Esophagus muscularis mucosa (tissue), 4 donors: ENCODE measurements at regions not wholly inside any gene's neighbourhood (a gene's known extent, or its start where the extent isn't known, plus 50 kb on each side); places are given as distances from the start of the nearest gene placed in this dataset.
"Not testable (repeated sequence)": the region's sequence is repeated elsewhere in the genome, so short reads cannot be mapped to it uniquely, and the experiment has no call there.

Experiments used
- DNase-seq: peaks from one replicate; pipeline ENCODE4 v3.0.0-alpha.2; 2017; ENCODE audit errors: extremely low spot score
- H3K27ac ChIP-seq, 4 donors: fragments of 200-600 bp; sonication (generic); replicated peaks in 1 of 4; 1 replicate in 3 of 4; 2 replicates in 1 of 4; pipeline ENCODE4 v1.5.1; 2016 to 2019; ENCODE audit warnings: mild to moderate bottlenecking in 1 of 4
- H3K27me3 ChIP-seq, 4 donors: fragments of 200-600 bp; sonication (generic); one replicate each; pipeline versions ENCODE4 v1.5.1 to v1.6.0; 2016 to 2019
- H3K36me3 ChIP-seq, 4 donors: fragments of 200-600 bp; sonication (generic); one replicate each; pipeline ENCODE4 v1.5.1; 2016 to 2019
- H3K4me1 ChIP-seq, 4 donors: fragments of 200-600 bp; sonication (generic); one replicate each; pipeline ENCODE4 v1.5.1; 2016 to 2019
- H3K4me3 ChIP-seq, 4 donors: fragments of 200-600 bp; sonication (generic); 1 replicate in 2 of 4; 2 replicates in 2 of 4; pipeline ENCODE4 v1.5.1; 2016 to 2019; ENCODE audit warnings: mild to moderate bottlenecking in 4 of 4, moderate library complexity in 1 of 4
- H3K9me3 ChIP-seq, 4 donors: fragments of 200-600 bp; sonication (generic); 1 replicate in 3 of 4; 2 replicates in 1 of 4; pipeline ENCODE4 v1.5.1; 2016 to 2019
- WGBS: methylation state at CpG from one replicate; pipeline ENCODE4 v1.1.5; 2018; 5-methylcytosine and 5-hydroxymethylcytosine counted together
- intact Hi-C: fragments of 100-400 bp; cut with DNase I; formaldehyde crosslinking; loops from one replicate; pipeline ENCODE4 v1.15.1; 2023
- TF ChIP-seq, protein P1 (sequence below), 3 experiments: fragments of 200-600 bp in 2 of 3; fragments of 450-650 bp in 1 of 3; sonication (generic) in 2 of 3; IDR thresholded peaks; one replicate each; pipeline ENCODE4 v1.5.1; 2017 to 2019; ENCODE audit warnings: antibody characterized with exemption in 3 of 3, mild to moderate bottlenecking in 2 of 3, moderate library complexity in 1 of 3

DNA sequence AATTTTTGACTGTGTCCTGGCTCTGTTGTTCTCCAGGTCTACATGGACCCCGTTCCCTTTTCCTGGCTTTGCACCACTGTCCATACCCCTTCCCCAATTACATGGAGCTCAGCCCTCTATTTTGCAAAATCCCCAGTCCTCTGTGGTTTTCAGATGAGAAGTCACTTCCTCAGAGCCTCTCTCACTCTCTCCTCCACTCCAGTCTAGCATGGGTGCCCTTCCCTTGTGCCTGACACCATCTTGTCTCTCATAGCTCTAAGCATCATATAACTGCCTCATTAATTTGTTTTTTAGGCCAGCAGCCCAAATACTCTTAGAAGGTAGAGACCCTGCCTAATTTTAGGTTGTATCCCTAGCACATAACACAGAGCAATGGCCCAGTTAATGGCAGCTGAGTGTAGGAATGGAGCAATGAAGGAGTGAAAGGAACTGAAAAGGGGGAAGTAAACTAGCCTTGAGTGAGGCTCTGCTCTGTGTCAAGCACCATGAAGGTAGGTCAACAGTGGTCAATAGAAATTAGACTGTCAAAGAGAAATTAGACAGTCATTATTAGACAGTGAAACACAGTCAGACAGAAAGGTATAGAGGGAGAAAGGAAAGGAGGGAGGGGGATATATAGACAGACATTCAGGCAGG lies 97.7 kb downstream of the ARHGAP11B start:
- 93% methylated on average over 1 of the region's 1 CpG for WGBS
- H3K27me3 ChIP-seq, DNase-seq, H3K4me3 ChIP-seq, H3K9me3 ChIP-seq, intact Hi-C loops, H3K27ac ChIP-seq, H3K36me3 ChIP-seq, H3K4me1 ChIP-seq: not testable (repeated sequence)

DNA sequence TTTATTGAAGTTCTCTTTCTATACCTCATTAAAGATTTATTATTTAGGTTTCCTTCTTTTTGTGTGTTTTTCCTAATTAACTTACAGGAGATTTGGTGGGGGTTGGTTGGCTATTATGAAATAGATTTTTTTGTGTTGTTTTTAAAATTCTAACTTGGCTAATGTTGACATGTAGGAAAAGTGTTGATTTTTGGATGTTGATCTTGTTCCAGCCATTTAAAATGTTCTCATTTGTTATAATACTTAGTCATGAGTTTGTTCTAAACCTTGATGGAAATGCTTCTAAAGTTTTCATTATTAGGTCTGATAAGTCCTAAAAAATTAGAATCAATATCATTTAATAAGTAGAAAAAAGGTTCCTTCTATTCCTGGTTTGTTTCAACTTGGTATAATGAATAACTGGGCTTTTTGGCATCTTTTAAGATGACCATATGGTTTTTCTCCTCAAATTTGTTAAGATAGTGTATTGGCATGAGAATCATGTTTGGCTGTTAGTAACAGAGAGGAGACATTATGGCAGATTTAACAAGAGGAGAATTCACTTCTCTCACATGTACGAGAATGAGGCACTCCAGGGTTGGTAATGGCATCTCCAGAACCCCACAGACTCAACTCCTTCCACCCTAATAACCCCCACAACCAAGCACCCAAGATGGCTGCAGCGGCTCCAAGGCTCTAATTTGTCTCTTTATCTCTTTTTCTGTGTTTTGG lies 104.1 kb downstream of the ARHGAP11B start:
- H3K9me3 ChIP-seq, H3K36me3 ChIP-seq, DNase-seq, H3K27ac ChIP-seq, H3K27me3 ChIP-seq, intact Hi-C loops, H3K4me1 ChIP-seq, H3K4me3 ChIP-seq: not testable (repeated sequence)
- 93% methylated on average over 2 of the region's 2 CpGs for WGBS

DNA sequence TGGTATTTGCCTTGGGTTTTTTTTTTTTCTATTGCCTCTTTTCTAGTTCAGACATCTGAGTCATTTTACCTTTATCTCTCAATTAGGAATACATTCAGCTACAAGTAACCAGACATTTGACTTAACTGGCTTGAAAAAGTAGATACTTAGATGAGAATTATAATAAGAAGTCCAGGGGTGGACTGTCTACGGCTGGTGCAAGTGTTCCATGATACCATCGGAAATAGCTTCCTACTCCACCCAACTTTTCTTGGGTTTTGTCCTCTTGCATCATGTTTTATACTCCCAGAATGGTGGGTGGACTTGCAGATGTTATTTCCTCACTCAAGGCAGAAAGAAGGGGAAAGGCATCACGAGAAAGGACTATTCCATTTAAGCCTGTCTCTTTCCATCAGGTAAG lies 104.7 kb downstream of the ARHGAP11B start:
- H3K4me1 ChIP-seq, H3K27me3 ChIP-seq, H3K4me3 ChIP-seq, intact Hi-C loops, DNase-seq, H3K9me3 ChIP-seq, H3K36me3 ChIP-seq, H3K27ac ChIP-seq: not testable (repeated sequence)
- 91% methylated on average over 3 of the region's 3 CpGs for WGBS

DNA sequence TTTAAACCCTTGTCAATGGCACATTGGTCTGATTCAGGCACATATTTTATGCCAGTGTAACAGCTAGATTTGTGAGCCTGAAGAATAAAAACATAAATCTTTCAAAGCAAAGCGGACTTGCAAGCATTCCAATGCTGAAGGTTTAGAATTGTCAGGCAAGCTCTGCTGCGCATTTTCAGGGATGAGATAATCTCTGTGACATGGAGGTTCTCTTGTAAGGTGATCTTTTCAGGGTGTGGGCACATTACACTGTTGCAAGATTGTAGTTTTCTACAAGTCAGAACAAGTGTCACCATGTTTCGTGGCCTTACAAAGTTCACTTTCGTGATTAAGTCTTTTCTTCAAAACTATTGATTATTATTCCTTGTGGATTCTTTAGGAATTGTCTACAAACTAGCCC lies 106.2 kb downstream of the ARHGAP11B start:
- DNase-seq, H3K9me3 ChIP-seq, H3K36me3 ChIP-seq, intact Hi-C loops, H3K27me3 ChIP-seq, H3K4me3 ChIP-seq, H3K4me1 ChIP-seq, H3K27ac ChIP-seq: not testable (repeated sequence)
- WGBS, result 97% methylated on average over 4 of the region's 4 CpGs

DNA sequence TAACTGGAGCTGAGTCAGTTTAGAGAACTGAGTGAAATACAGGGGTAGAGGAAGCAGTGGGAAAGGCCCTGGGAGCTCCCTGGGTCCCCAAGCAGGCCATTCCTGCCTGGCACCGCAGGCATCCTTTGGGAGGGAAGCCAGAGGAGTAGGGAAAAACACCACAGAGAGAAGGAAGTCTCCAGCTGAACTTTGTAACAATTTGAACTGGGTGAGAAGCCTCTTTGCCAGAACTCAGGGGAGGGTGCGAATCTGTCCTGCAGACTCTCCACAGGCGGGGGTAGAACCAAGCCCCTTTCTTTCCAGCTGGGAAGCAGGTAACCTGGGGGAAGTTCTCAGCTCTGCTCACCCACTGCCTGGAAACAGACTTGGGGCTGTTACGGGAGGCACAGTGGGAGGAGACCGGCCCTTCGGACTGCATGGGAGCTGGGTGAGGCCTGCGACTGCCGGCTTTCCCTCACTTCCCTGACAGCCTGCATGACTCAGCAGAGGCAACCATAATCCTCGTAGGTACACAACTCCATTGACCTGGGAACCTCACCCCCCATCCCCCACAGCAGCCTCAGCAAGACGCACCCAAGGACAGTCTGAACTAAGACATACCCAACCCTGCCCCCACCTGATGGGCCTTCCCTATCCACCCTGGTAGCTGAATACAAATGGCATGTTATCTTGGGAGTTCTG lies 110.1 kb downstream of the ARHGAP11B start:
- H3K36me3 ChIP-seq, H3K27ac ChIP-seq, H3K4me3 ChIP-seq, DNase-seq, H3K9me3 ChIP-seq, H3K27me3 ChIP-seq, H3K4me1 ChIP-seq, intact Hi-C loops: not testable (repeated sequence)
- WGBS, result 98% methylated on average over 7 of the region's 10 CpGs

DNA sequence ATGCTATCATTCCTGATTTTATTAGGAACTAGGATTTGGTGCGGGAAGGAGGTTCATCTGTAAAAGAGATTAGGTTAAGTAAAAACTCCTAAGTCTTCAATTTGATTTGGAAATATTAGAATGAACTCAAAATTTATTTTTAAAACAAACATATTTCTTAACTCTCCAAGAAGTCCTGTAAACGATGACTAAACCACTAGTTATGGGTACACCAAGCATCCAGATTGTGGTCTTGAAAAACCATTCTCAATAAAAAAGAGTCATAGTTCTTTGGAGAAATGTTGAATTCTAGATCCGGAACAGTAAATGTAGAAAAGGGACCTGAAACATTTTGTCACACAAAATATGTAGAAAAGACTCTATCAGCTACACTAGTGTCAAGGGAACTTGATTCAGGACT lies 116.9 kb downstream of the ARHGAP11B start:
- H3K4me3 ChIP-seq, H3K27ac ChIP-seq, H3K9me3 ChIP-seq, H3K27me3 ChIP-seq, intact Hi-C loops, H3K4me1 ChIP-seq, DNase-seq, H3K36me3 ChIP-seq: not testable (repeated sequence)
- WGBS, result 93% methylated on average over 3 of the region's 3 CpGs

DNA sequence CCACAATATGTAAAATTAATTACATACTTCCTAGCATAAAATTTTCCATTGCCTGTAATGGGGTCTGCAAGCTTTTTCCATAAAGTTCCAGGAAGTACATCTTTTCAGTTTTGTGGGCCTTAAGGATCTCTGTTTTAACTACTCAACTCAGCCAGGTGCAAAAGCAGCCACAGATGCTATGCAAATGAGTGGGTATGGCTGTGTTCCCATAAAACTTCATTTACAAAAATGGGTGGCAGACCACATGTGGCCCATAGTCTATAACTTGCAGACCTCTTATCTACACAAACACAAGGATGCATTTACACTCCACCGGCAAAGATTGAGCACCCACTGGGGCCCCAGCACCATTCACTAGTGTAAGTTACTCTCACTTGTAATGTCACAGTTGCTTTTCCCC lies 123.1 kb downstream of the ARHGAP11B start:
- DNase-seq, intact Hi-C loops, H3K27ac ChIP-seq, H3K36me3 ChIP-seq, H3K4me1 ChIP-seq, H3K9me3 ChIP-seq, H3K27me3 ChIP-seq, H3K4me3 ChIP-seq: not testable (repeated sequence)
- no CpG with 5 or more reads among the region's 1 CpG for WGBS

DNA sequence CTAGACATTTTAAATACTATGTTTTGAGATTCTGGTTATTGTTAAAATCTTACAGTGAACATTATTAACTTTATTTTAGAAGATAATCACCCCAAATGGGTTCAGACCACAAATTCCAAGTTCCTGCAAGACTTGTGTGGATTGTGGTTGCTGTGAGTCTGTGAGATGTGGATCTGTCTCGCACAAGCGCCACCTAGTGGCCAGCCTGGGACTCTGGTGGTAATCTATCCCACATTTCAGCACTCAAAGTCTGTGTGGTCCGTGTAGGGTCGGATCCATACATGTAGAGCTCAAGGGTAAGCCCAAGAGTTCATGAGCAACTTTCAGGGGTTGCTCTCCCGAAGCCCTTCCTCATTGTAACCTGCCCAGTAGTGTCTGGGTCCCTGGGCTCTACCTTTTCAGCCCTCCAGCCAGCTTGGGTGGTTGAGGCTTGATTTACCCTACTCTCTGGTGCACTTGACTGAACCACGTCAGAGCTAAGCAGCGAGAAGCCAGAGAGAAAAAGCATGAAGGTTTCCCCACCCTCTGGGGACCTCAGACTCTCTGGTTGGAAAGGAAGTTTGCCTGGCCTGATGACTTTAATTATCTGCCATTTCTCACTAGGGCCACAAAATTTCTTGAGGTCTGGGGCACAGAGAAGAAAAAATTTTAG lies 129.2 kb downstream of the ARHGAP11B start:
- H3K9me3 ChIP-seq, DNase-seq, H3K4me1 ChIP-seq, H3K27me3 ChIP-seq, intact Hi-C loops, H3K27ac ChIP-seq, H3K36me3 ChIP-seq, H3K4me3 ChIP-seq: not testable (repeated sequence)
- WGBS, result no CpG with 5 or more reads among the region's 7 CpGs
- TF ChIP-seq, protein P1, sequence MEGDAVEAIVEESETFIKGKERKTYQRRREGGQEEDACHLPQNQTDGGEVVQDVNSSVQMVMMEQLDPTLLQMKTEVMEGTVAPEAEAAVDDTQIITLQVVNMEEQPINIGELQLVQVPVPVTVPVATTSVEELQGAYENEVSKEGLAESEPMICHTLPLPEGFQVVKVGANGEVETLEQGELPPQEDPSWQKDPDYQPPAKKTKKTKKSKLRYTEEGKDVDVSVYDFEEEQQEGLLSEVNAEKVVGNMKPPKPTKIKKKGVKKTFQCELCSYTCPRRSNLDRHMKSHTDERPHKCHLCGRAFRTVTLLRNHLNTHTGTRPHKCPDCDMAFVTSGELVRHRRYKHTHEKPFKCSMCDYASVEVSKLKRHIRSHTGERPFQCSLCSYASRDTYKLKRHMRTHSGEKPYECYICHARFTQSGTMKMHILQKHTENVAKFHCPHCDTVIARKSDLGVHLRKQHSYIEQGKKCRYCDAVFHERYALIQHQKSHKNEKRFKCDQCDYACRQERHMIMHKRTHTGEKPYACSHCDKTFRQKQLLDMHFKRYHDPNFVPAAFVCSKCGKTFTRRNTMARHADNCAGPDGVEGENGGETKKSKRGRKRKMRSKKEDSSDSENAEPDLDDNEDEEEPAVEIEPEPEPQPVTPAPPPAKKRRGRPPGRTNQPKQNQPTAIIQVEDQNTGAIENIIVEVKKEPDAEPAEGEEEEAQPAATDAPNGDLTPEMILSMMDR (IDR thresholded peaks at IDR 0.05), result peak in 2 of 3 experiments; percentile 23 to 37

DNA sequence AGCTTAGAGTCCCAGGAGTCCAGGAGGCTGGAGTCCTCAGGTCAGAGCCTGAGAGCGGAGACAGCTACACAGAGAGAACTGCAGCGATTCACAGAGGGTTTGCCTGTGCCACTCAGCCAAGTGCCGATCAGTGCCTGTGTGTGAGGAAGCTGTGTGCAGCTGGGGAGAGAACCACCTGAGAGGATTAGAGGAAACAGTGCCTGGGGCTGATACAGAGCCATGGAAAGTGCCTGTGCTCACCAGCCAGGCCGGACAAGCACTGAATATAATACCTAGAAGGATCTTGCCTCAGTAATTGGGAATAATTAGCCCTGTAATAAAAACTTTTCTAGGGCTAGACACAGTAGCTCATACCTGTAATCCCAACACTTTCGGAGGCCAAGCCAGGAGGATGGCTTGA lies 134.7 kb downstream of the ARHGAP11B start:
- H3K4me1 ChIP-seq, H3K36me3 ChIP-seq, DNase-seq, H3K4me3 ChIP-seq, H3K27me3 ChIP-seq, H3K9me3 ChIP-seq, intact Hi-C loops, H3K27ac ChIP-seq: not testable (repeated sequence)
- 85% methylated on average over 4 of the region's 5 CpGs for WGBS

DNA sequence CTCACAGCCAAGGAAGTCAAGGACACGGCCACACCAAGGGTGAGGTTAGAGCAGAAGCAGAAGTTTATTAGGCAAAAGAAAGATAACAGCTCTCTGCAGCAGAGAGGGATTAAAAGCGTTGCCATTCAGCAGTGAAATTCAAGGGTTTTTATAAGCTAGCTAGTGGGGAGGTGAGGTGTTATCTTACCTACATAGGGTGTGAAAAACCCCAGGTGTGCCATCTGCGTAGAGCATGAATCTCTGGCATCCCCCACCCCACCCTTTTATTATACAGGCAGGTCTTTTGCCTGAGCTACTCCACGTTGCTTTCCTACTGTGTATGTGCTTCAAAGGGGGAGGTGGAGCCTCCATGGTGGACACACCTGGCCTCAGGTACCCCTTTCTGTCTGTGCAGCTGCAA lies 135.4 kb downstream of the ARHGAP11B start:
- H3K36me3 ChIP-seq, H3K4me3 ChIP-seq, H3K9me3 ChIP-seq, intact Hi-C loops, H3K27me3 ChIP-seq, H3K27ac ChIP-seq, DNase-seq, H3K4me1 ChIP-seq: not testable (repeated sequence)
- 83% methylated on average over 4 of the region's 4 CpGs for WGBS

DNA sequence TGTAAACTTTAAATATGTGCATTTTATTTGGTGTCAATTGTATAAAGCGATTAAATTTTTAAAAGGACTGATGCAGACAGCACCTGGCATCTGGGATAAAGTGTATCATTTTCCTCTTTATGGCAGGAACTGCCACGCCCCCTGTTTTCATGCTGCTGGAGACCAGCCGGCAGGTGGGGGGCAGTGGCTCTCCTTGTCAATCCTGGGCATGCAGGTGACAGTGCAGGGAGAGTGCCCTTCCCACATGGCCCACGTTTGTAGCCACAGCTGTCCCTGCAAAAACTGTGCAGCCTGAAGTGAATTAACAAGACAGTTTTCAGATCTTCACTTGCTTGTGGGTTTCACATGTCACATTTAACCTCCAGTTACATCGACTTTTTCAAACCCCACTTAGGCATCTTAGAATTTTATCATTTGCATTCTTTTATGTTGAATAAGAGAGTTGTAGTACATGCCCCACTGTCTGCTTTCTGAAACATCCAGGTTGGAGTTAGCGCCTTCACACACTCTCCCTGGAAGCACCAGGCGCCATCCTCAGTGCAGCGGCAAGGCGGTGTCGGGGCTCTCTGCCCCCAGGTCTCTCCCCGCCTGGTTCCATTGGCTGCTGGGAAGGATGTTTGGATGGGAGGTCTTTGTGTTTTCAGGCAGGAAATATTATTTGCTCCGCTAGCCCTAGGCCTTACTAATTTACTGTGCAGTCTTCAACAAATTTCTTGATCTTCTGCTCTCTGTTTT lies 134.2 kb upstream of the FAN1 start:
- DNase-seq, H3K4me3 ChIP-seq, H3K36me3 ChIP-seq, H3K9me3 ChIP-seq, H3K27ac ChIP-seq, H3K4me1 ChIP-seq, H3K27me3 ChIP-seq, intact Hi-C loops: not testable (repeated sequence)
- 91% methylated on average over 11 of the region's 12 CpGs for WGBS
